Mucosa of descending colon (tissue), 3 donors: ENCODE measurements at regions not wholly inside any gene's neighbourhood (a gene's known extent, or its start where the extent isn't known, plus 50 kb on each side); places are given as distances from the start of the nearest gene placed in this dataset.

Experiments used
- ATAC-seq: fragments of 200-7000 bp; cut with Tn5 transposase; one replicate; pipeline ENCODE4 v1.9.1; 2020; ENCODE audit warnings: mild to moderate bottlenecking, moderate library complexity
- DNase-seq, 3 donors: peaks; one replicate each; pipeline ENCODE4 v3.0.0-alpha.2; 2020
- H3K36me3 ChIP-seq: fragments of 200-600 bp; one replicate; pipeline ENCODE4 v1.8.0; 2021; ENCODE audit warnings: low read depth, mild to moderate bottlenecking
- H3K4me1 ChIP-seq: fragments of 200-600 bp; one replicate; pipeline ENCODE4 v1.8.0; 2021; ENCODE audit warnings: low read depth, mild to moderate bottlenecking
- H3K4me3 ChIP-seq: fragments of 200-600 bp; one replicate; pipeline ENCODE4 v1.8.0; 2021; ENCODE audit warnings: mild to moderate bottlenecking
- H3K9me3 ChIP-seq: fragments of 200-600 bp; one replicate; pipeline ENCODE4 v1.8.0; 2021; ENCODE audit warnings: mild to moderate bottlenecking
- intact Hi-C, 2 donors: fragments of 100-400 bp; cut with DNase I in 1 of 2; cut with micrococcal nuclease in 1 of 2; formaldehyde crosslinking; loops; one replicate each; pipeline versions ENCODE4 v1.11.0 to v1.11.1; 2022; cut with DNase I, micrococcal nuclease
- TF ChIP-seq, protein P1 (sequence below): fragments of 200-600 bp; IDR thresholded peaks from one replicate; pipeline ENCODE4 v1.8.0; 2022; ENCODE audit warnings: antibody characterized with exemption, mild to moderate bottlenecking
- donor health status: DM: no; HTN: no; CAD: no; lungs with moderate emphysema.
- donor health status: DM: no; HTN: no; CAD: no.
- donor health status: DM: no; HTN: yes; CAD: no.

DNA sequence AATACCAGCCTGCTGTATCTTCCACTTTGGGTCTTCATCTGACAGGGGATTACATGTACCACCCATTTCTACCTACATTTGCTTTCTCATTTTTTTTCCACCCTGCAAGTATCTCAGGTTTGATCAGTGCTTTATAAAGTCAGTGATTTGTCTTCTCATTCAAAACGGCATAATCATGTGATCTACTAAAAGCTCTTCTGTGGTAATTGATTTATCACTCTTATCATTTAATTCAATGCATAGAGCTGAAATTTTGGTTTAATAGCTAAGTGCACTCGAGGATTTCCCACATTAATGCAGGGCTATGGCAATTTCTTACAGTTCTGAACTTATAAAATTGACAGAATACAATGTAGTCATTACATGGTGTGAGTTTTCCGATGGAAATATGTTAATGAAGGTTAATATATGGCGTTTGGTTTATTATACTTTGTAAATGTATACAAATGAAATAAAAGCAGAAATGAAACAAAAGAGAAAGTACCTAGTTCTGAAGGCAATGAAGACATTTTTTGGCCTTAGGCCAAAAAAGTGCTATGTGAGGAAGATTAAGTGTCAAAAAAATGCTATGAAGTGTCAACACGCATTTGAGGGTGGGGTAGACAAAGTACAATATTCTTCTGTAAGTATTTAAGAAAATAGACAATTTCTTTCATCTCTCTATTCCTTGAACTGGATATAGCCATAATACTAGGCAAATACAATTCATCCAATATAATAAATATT lies 457.3 kb downstream of the ETV1 start:
- ATAC-seq (no peak), DNase-seq (no peak)
- TF ChIP-seq, protein P1, sequence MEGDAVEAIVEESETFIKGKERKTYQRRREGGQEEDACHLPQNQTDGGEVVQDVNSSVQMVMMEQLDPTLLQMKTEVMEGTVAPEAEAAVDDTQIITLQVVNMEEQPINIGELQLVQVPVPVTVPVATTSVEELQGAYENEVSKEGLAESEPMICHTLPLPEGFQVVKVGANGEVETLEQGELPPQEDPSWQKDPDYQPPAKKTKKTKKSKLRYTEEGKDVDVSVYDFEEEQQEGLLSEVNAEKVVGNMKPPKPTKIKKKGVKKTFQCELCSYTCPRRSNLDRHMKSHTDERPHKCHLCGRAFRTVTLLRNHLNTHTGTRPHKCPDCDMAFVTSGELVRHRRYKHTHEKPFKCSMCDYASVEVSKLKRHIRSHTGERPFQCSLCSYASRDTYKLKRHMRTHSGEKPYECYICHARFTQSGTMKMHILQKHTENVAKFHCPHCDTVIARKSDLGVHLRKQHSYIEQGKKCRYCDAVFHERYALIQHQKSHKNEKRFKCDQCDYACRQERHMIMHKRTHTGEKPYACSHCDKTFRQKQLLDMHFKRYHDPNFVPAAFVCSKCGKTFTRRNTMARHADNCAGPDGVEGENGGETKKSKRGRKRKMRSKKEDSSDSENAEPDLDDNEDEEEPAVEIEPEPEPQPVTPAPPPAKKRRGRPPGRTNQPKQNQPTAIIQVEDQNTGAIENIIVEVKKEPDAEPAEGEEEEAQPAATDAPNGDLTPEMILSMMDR: no peak
- H3K4me1 ChIP-seq: no peaks in the 10 kb centered on the region
- H3K36me3 ChIP-seq: no peaks in the 10 kb centered on the region
- no peaks in the 10 kb centered on the region for H3K9me3 ChIP-seq
- intact Hi-C loops: no loop called here
- H3K4me3 ChIP-seq: no peak overlapping the region

- DNase-seq (no peak), ATAC-seq (no peak)
- TF ChIP-seq, protein P1: no peak
- no peaks in the 10 kb centered on the region for H3K4me1 ChIP-seq
- intact Hi-C loops: no loop called here
- H3K9me3 ChIP-seq: no peaks in the 10 kb centered on the region
- H3K4me3 ChIP-seq: no peak overlapping the region
- no peaks in the 10 kb centered on the region for H3K36me3 ChIP-seq
Measured at GRCh38 chr7:13538669-13539068, 450.8 kb downstream of the ETV1 start.

DNA sequence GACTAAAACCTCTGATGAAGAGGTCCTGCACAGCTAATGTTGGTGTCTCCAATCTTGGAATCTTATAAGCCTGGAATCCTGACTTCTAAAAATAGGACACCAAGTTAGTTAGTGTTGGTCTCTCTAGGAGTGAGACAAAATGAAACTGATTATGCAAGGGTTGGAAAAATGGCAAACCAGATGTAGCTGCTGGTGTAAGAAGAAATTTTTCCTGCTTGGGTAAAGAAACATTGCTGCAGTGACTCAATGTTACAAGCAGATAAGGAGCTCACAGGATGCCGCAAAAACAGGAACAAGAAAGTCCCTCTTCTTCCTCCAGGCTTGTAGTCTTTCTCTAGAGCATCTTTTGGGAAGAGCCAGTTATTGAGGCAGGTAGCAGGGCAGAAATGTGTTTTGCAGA lies 449.0 kb downstream of the ETV1 start:
- H3K4me3 ChIP-seq: no peak overlapping the region
- no peaks in the 10 kb centered on the region for H3K4me1 ChIP-seq
- TF ChIP-seq, protein P1: no peak
- no peak for DNase-seq
- no peaks in the 10 kb centered on the region for H3K9me3 ChIP-seq
- intact Hi-C loops: no loop called here
- H3K36me3 ChIP-seq: no peaks in the 10 kb centered on the region
- ATAC-seq: no peak

DNA sequence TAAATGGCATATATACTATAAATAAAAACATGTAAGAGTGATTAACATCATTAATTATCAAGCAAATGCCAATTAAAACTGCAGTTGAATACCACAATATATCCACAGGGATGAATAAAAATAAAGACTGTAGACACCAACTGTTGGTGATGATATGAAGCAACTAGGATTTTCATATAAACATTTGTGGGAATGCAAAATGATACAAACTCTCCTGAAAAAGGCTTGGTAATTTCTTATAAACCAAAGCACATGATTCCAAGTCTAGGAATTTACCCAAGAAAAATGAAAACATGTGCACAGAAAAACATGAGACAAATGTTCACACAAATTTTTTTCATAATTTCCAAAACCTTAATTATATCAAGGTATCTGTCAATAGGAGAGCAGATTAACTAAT lies 448.1 kb downstream of the ETV1 start:
- H3K4me1 ChIP-seq: no peaks in the 10 kb centered on the region
- ATAC-seq (no peak), DNase-seq (no peak)
- TF ChIP-seq, protein P1: no peak
- intact Hi-C loops: no loop called here
- no peak overlapping the region for H3K4me3 ChIP-seq
- H3K36me3 ChIP-seq: no peaks in the 10 kb centered on the region
- H3K9me3 ChIP-seq: no peaks in the 10 kb centered on the region

DNA sequence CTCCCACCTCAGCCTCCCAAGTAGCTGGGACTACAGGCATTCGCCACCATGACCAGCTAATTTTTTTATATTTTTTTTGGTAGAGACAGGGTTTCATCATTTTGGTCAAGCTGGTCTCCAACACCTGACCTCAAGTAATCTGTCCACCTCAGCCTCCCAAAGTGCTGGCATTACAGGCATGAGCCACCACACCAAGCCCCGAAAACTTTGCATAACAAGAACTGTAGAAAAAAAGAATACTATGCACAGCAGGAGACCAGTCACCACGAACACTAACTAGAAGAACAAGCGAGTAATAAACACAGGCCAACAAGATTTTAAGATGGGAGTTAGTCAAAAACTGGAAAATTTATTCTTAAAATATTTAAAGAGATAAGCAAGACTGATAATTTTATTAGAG lies 447.0 kb downstream of the ETV1 start:
- DNase-seq: no peak

More for the DNA sequence above, 447.0 kb downstream of the ETV1 start:
- H3K4me3 ChIP-seq: no peak overlapping the region
- no peaks in the 10 kb centered on the region for H3K4me1 ChIP-seq
- H3K9me3 ChIP-seq: no peaks in the 10 kb centered on the region
- TF ChIP-seq, protein P1: no peak
- H3K36me3 ChIP-seq: no peaks in the 10 kb centered on the region
- ATAC-seq: no peak
- intact Hi-C loops: no loop called here
